ENCODE measurements at regions not wholly inside any gene's neighbourhood (a gene's known extent, or its start where the extent isn't known, plus 50 kb on each side); places are given as distances from the start of the nearest gene placed in this dataset.

DNA sequence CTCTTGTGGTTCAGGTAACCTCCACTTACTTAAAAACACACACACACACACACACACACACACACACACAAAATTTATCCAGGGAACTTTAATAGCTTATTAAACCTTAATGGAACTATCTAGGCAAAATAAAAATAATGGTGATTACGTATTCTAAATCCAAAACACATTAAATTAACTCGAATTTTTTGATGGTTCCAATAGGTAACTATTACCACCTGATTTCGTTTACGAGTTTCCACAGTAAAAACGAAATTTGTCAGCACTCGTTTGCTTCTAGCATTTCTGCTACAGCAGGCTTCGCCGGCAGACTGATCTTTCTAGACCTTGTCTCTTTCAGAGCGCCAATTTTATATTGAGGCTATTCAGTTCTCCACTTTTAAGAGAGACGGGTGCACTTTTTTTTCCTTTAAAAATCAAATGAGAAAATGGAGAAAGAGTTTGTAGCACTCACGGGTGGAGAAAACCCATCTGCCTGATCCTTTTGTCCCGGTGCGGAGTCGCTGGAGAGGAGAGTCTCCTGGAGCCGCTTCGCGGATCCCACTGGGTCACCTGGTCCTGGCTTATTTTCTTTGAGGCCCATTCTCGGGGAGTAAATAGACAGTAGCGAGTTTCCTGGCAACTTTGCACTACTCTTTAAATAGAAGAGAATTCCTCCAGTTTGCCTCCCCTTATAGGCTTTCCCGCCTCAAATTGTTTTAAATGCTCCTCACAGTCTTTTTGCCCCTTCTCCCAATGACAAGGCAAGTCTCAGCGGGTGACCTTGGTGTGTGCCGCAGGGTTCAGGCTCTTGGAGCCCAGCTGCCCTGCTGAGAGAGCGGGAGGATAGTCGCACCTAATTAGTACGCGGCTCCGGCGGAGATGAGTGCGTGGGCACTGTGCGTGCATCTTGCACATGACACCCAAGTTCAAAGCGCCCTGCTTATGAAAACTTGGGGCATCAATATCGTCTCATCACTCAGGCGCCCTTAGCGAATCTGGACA is 117.0 kb downstream of the KCNRG start:
- Histone ChIP-seq H3K9me3 (ENCODE audit: control extremely low read depth in 1 of 3, control insufficient read depth in 2 of 3, insufficient read depth in 1 of 3, low read length in 2 of 3) (peaks cover 0 to 41% (median 0%) of the 10 kb centered on the region in 3 donors), H3K4me1 (ENCODE audit: control insufficient read depth in 2 of 2, insufficient read depth in 2 of 2, low read length in 2 of 2) (peaks cover 60 to 63% of the 10 kb centered on the region in 2 donors), H4K20me1 (ENCODE audit: control insufficient read depth, insufficient read depth, low read length, poor library complexity, severe bottlenecking) (peaks cover 6% of the 10 kb centered on the region), H3K27me3 (replicated peaks in 1 of 4; ENCODE audit: control extremely low read depth in 1 of 4, control insufficient read depth in 3 of 4, insufficient read depth in 4 of 4, low read length in 3 of 4) (peaks cover 2 to 68% (median 47%) of the 10 kb centered on the region in 4 experiments), H3K4me2 (replicated peaks; ENCODE audit: low read depth, low read length, poor library complexity, severe bottlenecking) (peak overlapping the region; percentile 96), H3K4me3 (ENCODE audit: control extremely low read depth in 1 of 5, extremely low read depth in 1 of 5, insufficient read depth in 1 of 5, low read depth in 2 of 5, low read length in 4 of 5) (peak overlapping the region in 4 of 5 experiments; percentile 5 to 73 (median 26)), H3K79me2 (ENCODE audit: control insufficient read depth, insufficient read depth, low read length) (peaks cover 24% of the 10 kb centered on the region), H3K9ac (ENCODE audit: low read length) (peak overlapping the region; percentile 34), H2AFZ (ENCODE audit: insufficient read depth, low read depth, low read length, poor library complexity, severe bottlenecking) (peak overlapping the region; percentile 14), H3K27ac (ENCODE audit: low read length in 2 of 2) (no peak overlapping the region), H3K36me3 (replicated peaks in 1 of 2; ENCODE audit: control extremely low read depth in 1 of 2, control insufficient read depth in 1 of 2, extremely low read depth in 1 of 2, insufficient read depth in 2 of 2, low read length in 1 of 2) (no peaks in the 10 kb centered on the region)
- 10% methylated on average over 21 of the region's 34 CpGs for WGBS (ENCODE audit: insufficient coverage)
- intact Hi-C loops (cut with micrococcal nuclease), result loop anchor here (5.0 kb wide), 2 partner anchors 105 to 235 kb away; no protein-coding TSS in a partner anchor
- peak overlapping the region; percentile 74 for H3K27ac Mint-ChIP-seq
- peaks cover 36% of the 10 kb centered on the region for H3K27me3 Mint-ChIP-seq
- TF ChIP-seq, protein P1, sequence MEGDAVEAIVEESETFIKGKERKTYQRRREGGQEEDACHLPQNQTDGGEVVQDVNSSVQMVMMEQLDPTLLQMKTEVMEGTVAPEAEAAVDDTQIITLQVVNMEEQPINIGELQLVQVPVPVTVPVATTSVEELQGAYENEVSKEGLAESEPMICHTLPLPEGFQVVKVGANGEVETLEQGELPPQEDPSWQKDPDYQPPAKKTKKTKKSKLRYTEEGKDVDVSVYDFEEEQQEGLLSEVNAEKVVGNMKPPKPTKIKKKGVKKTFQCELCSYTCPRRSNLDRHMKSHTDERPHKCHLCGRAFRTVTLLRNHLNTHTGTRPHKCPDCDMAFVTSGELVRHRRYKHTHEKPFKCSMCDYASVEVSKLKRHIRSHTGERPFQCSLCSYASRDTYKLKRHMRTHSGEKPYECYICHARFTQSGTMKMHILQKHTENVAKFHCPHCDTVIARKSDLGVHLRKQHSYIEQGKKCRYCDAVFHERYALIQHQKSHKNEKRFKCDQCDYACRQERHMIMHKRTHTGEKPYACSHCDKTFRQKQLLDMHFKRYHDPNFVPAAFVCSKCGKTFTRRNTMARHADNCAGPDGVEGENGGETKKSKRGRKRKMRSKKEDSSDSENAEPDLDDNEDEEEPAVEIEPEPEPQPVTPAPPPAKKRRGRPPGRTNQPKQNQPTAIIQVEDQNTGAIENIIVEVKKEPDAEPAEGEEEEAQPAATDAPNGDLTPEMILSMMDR (IDR thresholded peaks at IDR 0.05), result no peak
- no peak for TF ChIP-seq EZH2 (IDR thresholded peaks at IDR 0.05; ENCODE audit: borderline replicate concordance, insufficient read depth, low read depth, low read length, poor library complexity, severe bottlenecking)
- peak; percentile 62 for DNase-seq
- ChIA-PET CTCF (interaction anchor here (1.0 to 11.5 kb wide), 4 partner anchors 28 to 780 kb away, joined by 3 to 195 read pairs (median 8); no protein-coding TSS in a partner anchor), POLR2A (interaction anchor here (0.6 to 1.8 kb wide), 2 partner anchors 425 to 780 kb away, joined by 3 to 5 read pairs; no protein-coding TSS in a partner anchor)
- H3K9me3 Mint-ChIP-seq (ENCODE audit: insufficient read depth), result no peaks in the 10 kb centered on the region
- peak overlapping the region; percentile 92 for H3K4me3 Mint-ChIP-seq
- peaks cover 51% of the 10 kb centered on the region for H3K4me1 Mint-ChIP-seq
- ATAC-seq (ENCODE audit: low read depth), result no peak
